Keratinocyte (primary cell): ENCODE measurements at regions not wholly inside any gene's neighbourhood (a gene's known extent, or its start where the extent isn't known, plus 50 kb on each side); places are given as distances from the start of the nearest gene placed in this dataset.

Experiments used
- DNase-seq: peaks from one replicate; pipeline ENCODE4 v3.0.0-alpha.2; 2011; ENCODE audit warnings: low read depth, missing footprints, low spot score
- FAIRE-seq: peaks from 2 replicates; lab custom pipeline; 2011; peaks lifted over from hg19 to GRCh38; lab: Jason Lieb, UNC
- H2AFZ ChIP-seq: 2 replicates; pipeline ENCODE4 v1.6.0; 2012; ENCODE audit warnings: low read length, control low read depth, inconsistent platforms; ENCODE audit not compliant: control insufficient read depth
- H3K27ac ChIP-seq: 2 replicates; pipeline ENCODE4 v1.5.1; 2011; ENCODE audit warnings: low read length; ENCODE audit not compliant: control insufficient read depth, insufficient read depth
- H3K27me3 ChIP-seq: 3 replicates; pipeline ENCODE4 v1.6.0; 2011; ENCODE audit warnings: low read length; ENCODE audit not compliant: control insufficient read depth, insufficient read depth; ENCODE audit errors: extremely low read depth
- H3K36me3 ChIP-seq, 2 experiments: 2 replicates in 1 of 2; 3 replicates in 1 of 2; pipeline ENCODE4 v1.5.1; 2011; ENCODE audit warnings: low read length in 2 of 2, mild to moderate bottlenecking in 1 of 2; ENCODE audit not compliant: control insufficient read depth in 2 of 2, insufficient read depth in 2 of 2; ENCODE audit errors: extremely low read depth in 1 of 2
- H3K4me1 ChIP-seq: 3 replicates; pipeline ENCODE4 v1.5.1; 2011; ENCODE audit warnings: low read length; ENCODE audit not compliant: control insufficient read depth, insufficient read depth; ENCODE audit errors: extremely low read depth
- H3K4me2 ChIP-seq: 3 replicates; pipeline ENCODE4 v1.6.0; 2011; ENCODE audit warnings: low read depth, low read length; ENCODE audit not compliant: control insufficient read depth, insufficient read depth; ENCODE audit errors: extremely low read depth
- H3K4me3 ChIP-seq, 3 experiments: fragments of 200-600 bp in 1 of 3; sonication (generic) in 1 of 3; 2 replicates in 2 of 3; 3 replicates in 1 of 3; pipeline ENCODE4 v1.5.1; 2011 to 2016; ENCODE audit warnings: low read length in 3 of 3, mild to moderate bottlenecking in 3 of 3, control low read depth in 2 of 3, inconsistent platforms in 1 of 3, low read depth in 1 of 3, mixed read lengths in 1 of 3, mixed run types in 1 of 3, moderate library complexity in 1 of 3; ENCODE audit not compliant: control insufficient read depth in 2 of 3, insufficient read depth in 2 of 3; ENCODE audit errors: extremely low read depth in 1 of 3
- H3K79me2 ChIP-seq: 2 replicates; pipeline ENCODE4 v1.6.0; 2012; ENCODE audit warnings: low read length; ENCODE audit not compliant: control insufficient read depth, insufficient read depth
- H3K9ac ChIP-seq: 3 replicates; pipeline ENCODE4 v1.6.0; 2011; ENCODE audit warnings: low read length; ENCODE audit not compliant: control insufficient read depth, insufficient read depth; ENCODE audit errors: extremely low read depth
- H3K9me1 ChIP-seq: 3 replicates; pipeline ENCODE4 v1.6.0; 2011; ENCODE audit warnings: low read length; ENCODE audit not compliant: control insufficient read depth, insufficient read depth; ENCODE audit errors: extremely low read depth
- H3K9me3 ChIP-seq: 2 replicates; pipeline ENCODE4 v1.5.1; 2012; ENCODE audit warnings: low read depth, low read length; ENCODE audit not compliant: control insufficient read depth
- H4K20me1 ChIP-seq: 3 replicates; pipeline ENCODE4 v1.6.0; 2011; ENCODE audit warnings: low read length; ENCODE audit not compliant: control insufficient read depth, insufficient read depth; ENCODE audit errors: extremely low read depth
- CTCF ChIP-seq, 3 experiments: IDR thresholded peaks in 1 of 3; conservative IDR thresholded peaks in 1 of 3; optimal IDR thresholded peaks in 1 of 3; 2 replicates in 2 of 3; 3 replicates in 1 of 3; pipeline versions ENCODE3 to v1.5.1; 2011; ENCODE audit warnings: low read length in 3 of 3, mild to moderate bottlenecking in 3 of 3, moderate library complexity in 2 of 3, control low read depth in 1 of 3, inconsistent platforms in 1 of 3; ENCODE audit not compliant: insufficient read depth in 2 of 3; ENCODE audit errors: extremely low read depth in 1 of 3
- EZH2 ChIP-seq: IDR thresholded peaks from one replicate; pipeline ENCODE4 v1.6.1; 2012; ENCODE audit warnings: inconsistent platforms, mild to moderate bottlenecking, low read length, moderate library complexity
- dilution Hi-C: fragments of 300-500 bp; cut with MboI; formaldehyde crosslinking; loops from one replicate; pipeline ENCODE4 v1.7.0; 2020; ENCODE audit warnings: low sequenced_read_pairs; ENCODE audit not compliant: extremely low pct_ligation_motif_present

DNA sequence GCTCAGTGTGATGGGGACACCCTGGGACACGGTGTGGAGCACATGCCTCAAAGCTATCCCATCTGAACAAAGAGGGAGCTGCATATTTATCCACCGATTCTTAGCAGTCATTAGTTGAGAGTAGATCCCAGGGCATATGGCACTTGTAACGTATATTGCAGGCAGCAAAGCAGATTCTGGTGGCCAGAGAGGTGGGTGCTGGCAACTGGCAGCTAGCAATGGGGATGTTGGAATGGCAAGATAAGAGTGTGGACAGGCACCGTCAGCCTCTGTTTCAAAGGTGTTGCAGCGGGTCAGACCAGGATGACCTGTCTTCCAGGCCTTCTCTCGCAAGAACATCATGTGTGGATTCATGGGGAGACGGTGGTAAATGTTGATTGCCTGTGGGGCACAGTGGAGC is 54.0 kb upstream of the ADRA1D start:
- Histone ChIP-seq H2AFZ (no peak overlapping the region), H4K20me1 (no peaks in the 10 kb centered on the region), H3K27ac (no peak overlapping the region), H3K9me3 (no peaks in the 10 kb centered on the region), H3K4me3 (no peak overlapping the region), H3K27me3 (peaks cover 34% of the 10 kb centered on the region), H3K79me2 (no peaks in the 10 kb centered on the region), H3K36me3 (no peaks in the 10 kb centered on the region), H3K4me1 (peaks cover 4% of the 10 kb centered on the region), H3K9ac (no peak overlapping the region), H3K4me2 (no peak overlapping the region), H3K9me1 (no peaks in the 10 kb centered on the region)
- FAIRE-seq (no peak), DNase-seq (no peak)
- TF ChIP-seq EZH2 (no peak), CTCF (optimal IDR thresholded peaks at IDR 0.05 in 1 of 3, IDR thresholded peaks at IDR 0.05 in 1 of 3, conservative IDR thresholded peaks at IDR 0.05 in 1 of 3; ENCODE audit: extremely low read depth in 1 of 3, insufficient read depth in 2 of 3, low read length in 3 of 3) (no peak)
- dilution Hi-C loops = no loop called here

DNA sequence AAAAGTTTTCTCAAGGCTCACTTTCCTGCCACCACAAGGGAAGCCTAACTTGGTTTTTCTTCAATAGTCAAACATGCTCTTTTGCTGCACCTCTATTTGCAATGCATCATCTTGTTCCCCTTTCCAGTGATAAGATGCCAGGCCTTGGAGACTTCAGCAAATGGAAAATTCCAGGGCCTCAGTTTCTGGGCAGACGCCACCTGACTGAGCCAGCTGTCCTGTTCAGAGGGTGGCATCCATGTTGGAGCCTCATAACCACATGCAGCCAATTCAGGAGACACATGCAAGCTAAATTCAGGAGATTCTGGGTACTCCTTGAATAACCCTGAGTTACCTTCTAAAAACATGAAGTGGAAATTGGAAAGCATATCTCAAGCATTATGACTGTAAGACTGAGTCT is 51.8 kb upstream of the ADRA1D start:
- dilution Hi-C loops = no loop called here
- DNase-seq = no peak

More for the DNA sequence above, 51.8 kb upstream of the ADRA1D start:
- Histone ChIP-seq H3K79me2 (no peaks in the 10 kb centered on the region), H3K9me1 (no peaks in the 10 kb centered on the region), H3K9me3 (no peaks in the 10 kb centered on the region), H4K20me1 (no peaks in the 10 kb centered on the region), H3K4me3 (no peak overlapping the region), H3K4me1 (no peaks in the 10 kb centered on the region), H3K36me3 (no peaks in the 10 kb centered on the region), H3K27me3 (peaks cover 34% of the 10 kb centered on the region), H3K4me2 (no peak overlapping the region), H3K27ac (no peak overlapping the region), H2AFZ (no peak overlapping the region), H3K9ac (no peak overlapping the region)
- TF ChIP-seq CTCF (optimal IDR thresholded peaks at IDR 0.05 in 1 of 3, IDR thresholded peaks at IDR 0.05 in 1 of 3, conservative IDR thresholded peaks at IDR 0.05 in 1 of 3; ENCODE audit: extremely low read depth in 1 of 3, insufficient read depth in 2 of 3, low read length in 3 of 3) = no peak
- no peak for TF ChIP-seq EZH2
- no peak for FAIRE-seq
